ENCODE measurements at regions not wholly inside any gene's neighbourhood (a gene's known extent, or its start where the extent isn't known, plus 50 kb on each side); places are given as distances from the start of the nearest gene placed in this dataset.

DNA sequence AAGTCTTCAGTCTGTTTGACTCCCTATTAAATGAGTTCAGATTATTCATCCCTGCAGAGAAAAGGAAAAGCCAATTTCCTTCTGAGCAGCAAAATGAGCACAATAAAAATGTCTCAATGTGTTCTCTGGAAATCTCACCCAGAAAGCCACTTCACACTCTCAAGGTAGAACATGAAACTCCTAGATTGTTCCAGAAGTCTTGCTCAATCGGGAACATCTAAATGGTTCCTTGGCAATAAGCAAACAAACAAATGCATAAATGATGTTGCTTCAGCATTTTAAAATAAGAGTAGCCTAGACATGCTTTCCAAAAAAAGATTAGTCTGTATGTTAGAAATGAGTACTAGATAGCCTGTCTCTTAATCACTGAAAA lies 59.7 kb upstream of the TNFRSF19 start:
- H3K9ac ChIP-seq = peak overlapping the region; percentile 54
- H3K79me2 ChIP-seq (ENCODE audit: insufficient read depth) = no peaks in the 10 kb centered on the region
- H3K4me1 ChIP-seq (ENCODE audit: control insufficient read depth in 1 of 2, insufficient read depth in 2 of 2, low read depth in 1 of 2, low read length in 1 of 2) = peaks cover 14 to 33% of the 10 kb centered on the region in 2 experiments
- peaks cover 33% of the 10 kb centered on the region for H3F3A ChIP-seq (replicated peaks; ENCODE audit: insufficient read depth)
- CTCF ChIA-PET = interaction anchor here (0.9 to 3.5 kb wide), 3 partner anchors 10 to 197 kb away, joined by 3 to 9 read pairs (median 6); no protein-coding TSS in a partner anchor
- no peaks in the 10 kb centered on the region for H4K20me1 ChIP-seq (ENCODE audit: insufficient read depth)
- POLR2A ChIA-PET = no interaction called here
- H3K36me3 ChIP-seq (replicated peaks in 1 of 2; ENCODE audit: control insufficient read depth in 1 of 2, insufficient read depth in 2 of 2, low read length in 1 of 2) = no peaks in the 10 kb centered on the region
- no peak overlapping the region; the same call in 1 of the 2 replicates for H2AFZ ChIP-seq (ENCODE audit: low read depth)
- H3K9me3 ChIP-seq = no peaks in the 10 kb centered on the region
- DNase-seq = no peak
- H3K4me3 ChIP-seq (ENCODE audit: low read depth in 2 of 2, low read length in 1 of 2) = no peak overlapping the region
- 91% methylated on average over 1 of the region's 1 CpG for WGBS (ENCODE audit: low lambda C conversion rate)
- H3K4me2 ChIP-seq = peak overlapping the region; percentile 56
- H3K27ac ChIP-seq (ENCODE audit: low read depth in 2 of 2, low read length in 1 of 2) = peak overlapping the region in 1 of 2 experiments; percentile 96; a peak in 2 of 4 replicates
- no peaks in the 10 kb centered on the region for H3K27me3 ChIP-seq (ENCODE audit: insufficient read depth)
- TF ChIP-seq, protein P1, sequence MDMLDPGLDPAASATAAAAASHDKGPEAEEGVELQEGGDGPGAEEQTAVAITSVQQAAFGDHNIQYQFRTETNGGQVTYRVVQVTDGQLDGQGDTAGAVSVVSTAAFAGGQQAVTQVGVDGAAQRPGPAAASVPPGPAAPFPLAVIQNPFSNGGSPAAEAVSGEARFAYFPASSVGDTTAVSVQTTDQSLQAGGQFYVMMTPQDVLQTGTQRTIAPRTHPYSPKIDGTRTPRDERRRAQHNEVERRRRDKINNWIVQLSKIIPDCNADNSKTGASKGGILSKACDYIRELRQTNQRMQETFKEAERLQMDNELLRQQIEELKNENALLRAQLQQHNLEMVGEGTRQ (IDR thresholded peaks at IDR 0.05; ENCODE audit: borderline replicate concordance, low read depth, low read length) = no peak
- no peak for TF ChIP-seq FOXJ3 (CRISPR knock-in tag; IDR thresholded peaks at IDR 0.05)
- TF ChIP-seq FOXM1 (IDR thresholded peaks at IDR 0.05; ENCODE audit: low read depth) = no peak
- no peak for TF ChIP-seq RXRA (IDR thresholded peaks at IDR 0.05; ENCODE audit: borderline replicate concordance, low read depth)
- TF ChIP-seq RAD21 (IDR thresholded peaks at IDR 0.05; ENCODE audit: low read length) = no peak
- TF ChIP-seq RFX5 (IDR thresholded peaks at IDR 0.05; ENCODE audit: low read length) = no peak
- no peak for TF ChIP-seq ELF1 (IDR thresholded peaks at IDR 0.05)
- no peak for TF ChIP-seq SIN3A (IDR thresholded peaks at IDR 0.05; ENCODE audit: borderline replicate concordance, low read depth, low read length)
- H3K9me2 ChIP-seq = no peaks in the 10 kb centered on the region

GRCh38 chr13:23510979-23511735 lies 59.1 kb upstream of the TNFRSF19 start:
- H4K20me1 ChIP-seq (ENCODE audit: insufficient read depth) = no peaks in the 10 kb centered on the region
- peaks cover 10 to 27% of the 10 kb centered on the region in 2 experiments for H3K4me1 ChIP-seq (ENCODE audit: control insufficient read depth in 1 of 2, insufficient read depth in 2 of 2, low read depth in 1 of 2, low read length in 1 of 2)
- no peak overlapping the region for H2AFZ ChIP-seq (ENCODE audit: low read depth)
- ChIA-PET POLR2A (no interaction called here), CTCF (interaction anchor here (0.9 to 3.5 kb wide), 8 partner anchors 10 to 379 kb away, joined by 3 to 9 read pairs (median 3); no protein-coding TSS in a partner anchor)
- H3K4me3 ChIP-seq (ENCODE audit: low read depth in 2 of 2, low read length in 1 of 2) = no peak overlapping the region
- 0 out of 2 replicates have a peak overlapping the region, but pooled peaks have one; percentile 56 for H3K4me2 ChIP-seq
- peak; percentile 62 for TF ChIP-seq RAD21 (IDR thresholded peaks at IDR 0.05; ENCODE audit: low read length)
- no peak for TF ChIP-seq CHD2 (IDR thresholded peaks at IDR 0.05; ENCODE audit: low read length, partially characterized antibody)
- peak; percentile 51 for TF ChIP-seq SMC3 (IDR thresholded peaks at IDR 0.05; ENCODE audit: low read depth, low read length)
- TF ChIP-seq, protein P2, sequence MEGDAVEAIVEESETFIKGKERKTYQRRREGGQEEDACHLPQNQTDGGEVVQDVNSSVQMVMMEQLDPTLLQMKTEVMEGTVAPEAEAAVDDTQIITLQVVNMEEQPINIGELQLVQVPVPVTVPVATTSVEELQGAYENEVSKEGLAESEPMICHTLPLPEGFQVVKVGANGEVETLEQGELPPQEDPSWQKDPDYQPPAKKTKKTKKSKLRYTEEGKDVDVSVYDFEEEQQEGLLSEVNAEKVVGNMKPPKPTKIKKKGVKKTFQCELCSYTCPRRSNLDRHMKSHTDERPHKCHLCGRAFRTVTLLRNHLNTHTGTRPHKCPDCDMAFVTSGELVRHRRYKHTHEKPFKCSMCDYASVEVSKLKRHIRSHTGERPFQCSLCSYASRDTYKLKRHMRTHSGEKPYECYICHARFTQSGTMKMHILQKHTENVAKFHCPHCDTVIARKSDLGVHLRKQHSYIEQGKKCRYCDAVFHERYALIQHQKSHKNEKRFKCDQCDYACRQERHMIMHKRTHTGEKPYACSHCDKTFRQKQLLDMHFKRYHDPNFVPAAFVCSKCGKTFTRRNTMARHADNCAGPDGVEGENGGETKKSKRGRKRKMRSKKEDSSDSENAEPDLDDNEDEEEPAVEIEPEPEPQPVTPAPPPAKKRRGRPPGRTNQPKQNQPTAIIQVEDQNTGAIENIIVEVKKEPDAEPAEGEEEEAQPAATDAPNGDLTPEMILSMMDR (IDR thresholded peaks at IDR 0.05) = peak; percentile 55
- 91% methylated on average over 4 of the region's 4 CpGs for WGBS (ENCODE audit: low lambda C conversion rate)
- H3K9me3 ChIP-seq = no peaks in the 10 kb centered on the region
- no peaks in the 10 kb centered on the region for H3K9me2 ChIP-seq
- peaks cover 27% of the 10 kb centered on the region for H3F3A ChIP-seq (replicated peaks; ENCODE audit: insufficient read depth)
- no peaks in the 10 kb centered on the region for H3K27me3 ChIP-seq (ENCODE audit: insufficient read depth)
- no peak for DNase-seq
- peak overlapping the region in 1 of 2 experiments; percentile 96; a peak in 2 of 4 replicates for H3K27ac ChIP-seq (ENCODE audit: low read depth in 2 of 2, low read length in 1 of 2)
- H3K9ac ChIP-seq = peak overlapping the region; percentile 54; the same call in 1 of the 2 replicates
- no peaks in the 10 kb centered on the region for H3K79me2 ChIP-seq (ENCODE audit: insufficient read depth)
- H3K36me3 ChIP-seq (replicated peaks in 1 of 2; ENCODE audit: control insufficient read depth in 1 of 2, insufficient read depth in 2 of 2, low read length in 1 of 2) = no peaks in the 10 kb centered on the region

Measured in SK-N-SH (cell line).